H1 (cell line): ENCODE measurements at regions not wholly inside any gene's neighbourhood (a gene's known extent, or its start where the extent isn't known, plus 50 kb on each side); places are given as distances from the start of the nearest gene placed in this dataset.

Source experiments
- CTCF ChIP-seq, 3 experiments: IDR thresholded peaks; 1 replicate in 2 of 3; 2 replicates in 1 of 3; pipeline versions ENCODE4 v1.5.1 to v1.6.1; 2011; ENCODE audit warnings: low read length in 3 of 3, mild to moderate bottlenecking in 3 of 3, inconsistent platforms in 2 of 3, low read depth in 1 of 3, moderate library complexity in 1 of 3; ENCODE audit not compliant: insufficient read depth in 1 of 3; ENCODE audit errors: control extremely low read depth in 1 of 3
- EGR1 ChIP-seq: IDR thresholded peaks from 2 replicates; pipeline ENCODE4 v1.6.1; 2011; ENCODE audit warnings: low read depth, low read length, borderline replicate concordance
- GABPA ChIP-seq: IDR thresholded peaks from 2 replicates; pipeline ENCODE4 v1.6.1; 2011; ENCODE audit warnings: mild to moderate bottlenecking, low read length, moderate library complexity, borderline replicate concordance; ENCODE audit not compliant: insufficient read depth
- JUND ChIP-seq: IDR thresholded peaks from 2 replicates; pipeline ENCODE4 v1.6.1; 2011; ENCODE audit warnings: mild to moderate bottlenecking, improper control_type of control experiment, low read length
- SRF ChIP-seq: IDR thresholded peaks from 2 replicates; pipeline ENCODE4 v1.6.1; 2011; ENCODE audit warnings: mild to moderate bottlenecking, low read depth, low read length, moderate library complexity
- TCF12 ChIP-seq: IDR thresholded peaks from 2 replicates; pipeline ENCODE4 v1.6.1; 2011; ENCODE audit warnings: low read depth, mild to moderate bottlenecking, low read length
- USF2 ChIP-seq: IDR thresholded peaks from 2 replicates; pipeline ENCODE4 v1.6.1; 2011; ENCODE audit warnings: low read length, improper control_type of control experiment

- TF ChIP-seq GABPA (no peak), EGR1 (no peak), CTCF (IDR thresholded peaks at IDR 0.05; ENCODE audit: control extremely low read depth in 1 of 3, insufficient read depth in 1 of 3, low read depth in 1 of 3, low read length in 3 of 3) (no peak), JUND (no peak), USF2 (no peak), SRF (no peak), TCF12 (no peak)
These were observed 193.2 kb upstream of the PLXNA2 start for GRCh38 chr1:208437401-208437800.
